Posterior cingulate gyrus (tissue), 11 donors: ENCODE measurements at regions not wholly inside any gene's neighbourhood (a gene's known extent, or its start where the extent isn't known, plus 50 kb on each side); places are given as distances from the start of the nearest gene placed in this dataset.

ENCODE experiments used
- DNase-seq, 10 donors: peaks; one replicate each; pipeline versions ENCODE4 v3.0.0 to v3.0.0-alpha.2; 2020 to 2021; ENCODE audit warnings: mixed read lengths in 3 of 10
- intact Hi-C: fragments of 100-400 bp; cut with DNase I; formaldehyde crosslinking; loops from one replicate; pipeline ENCODE4 v1.15.1; 2023

GRCh38 chr4:85243857-85244256 lies 231.1 kb upstream of the ARHGAP24 start:
- intact Hi-C loops, result no loop called here
- DNase-seq, result no peak

GRCh38 chr4:85244638-85245037 lies 230.3 kb upstream of the ARHGAP24 start:
- no peak for DNase-seq
- intact Hi-C loops, result no loop called here

- DNase-seq, result peak in 2 of 10 donors; percentile 69 to 83
- intact Hi-C loops, result no loop called here
These were observed 228.9 kb upstream of the ARHGAP24 start for GRCh38 chr4:85246055-85246454.

- no peak for DNase-seq
- intact Hi-C loops, result no loop called here
These were observed 224.1 kb upstream of the ARHGAP24 start for GRCh38 chr4:85250852-85251251.

GRCh38 chr4:85257817-85258370 lies 217.1 kb upstream of the ARHGAP24 start:
- intact Hi-C loops, result no loop called here
- DNase-seq, result no peak

- intact Hi-C loops, result no loop called here
- no peak for DNase-seq
These were observed 214.9 kb upstream of the ARHGAP24 start for GRCh38 chr4:85260064-85260463.

- DNase-seq, result no peak
- intact Hi-C loops, result no loop called here
These were observed 209.7 kb upstream of the ARHGAP24 start for GRCh38 chr4:85265234-85265633.

- DNase-seq, result peak in 2 of 10 donors; percentile 27 to 32
- intact Hi-C loops, result no loop called here
These were observed 206.8 kb upstream of the ARHGAP24 start for GRCh38 chr4:85268188-85268587.

- intact Hi-C loops, result no loop called here
- no peak for DNase-seq
These were observed 206.0 kb upstream of the ARHGAP24 start for GRCh38 chr4:85268961-85269360.

GRCh38 chr4:85274955-85275354 lies 200.0 kb upstream of the ARHGAP24 start:
- intact Hi-C loops, result no loop called here
- DNase-seq, result no peak

GRCh38 chr4:85280963-85281362 lies 194.0 kb upstream of the ARHGAP24 start:
- no peak for DNase-seq
- intact Hi-C loops, result no loop called here

GRCh38 chr4:85291226-85291625 lies 183.7 kb upstream of the ARHGAP24 start:
- no peak for DNase-seq

GRCh38 chr4:85298037-85298436 lies 176.9 kb upstream of the ARHGAP24 start:
- intact Hi-C loops, result no loop called here
- no peak for DNase-seq

More at GRCh38 chr4:85291226-85291625, 183.7 kb upstream of the ARHGAP24 start:
- intact Hi-C loops, result no loop called here

GRCh38 chr4:85302193-85302736 lies 172.7 kb upstream of the ARHGAP24 start:
- intact Hi-C loops, result no loop called here
- DNase-seq, result peak in 1 of 10 donors; percentile 39

- DNase-seq, result no peak
These were observed 172.2 kb upstream of the ARHGAP24 start for GRCh38 chr4:85302756-85303155.

GRCh38 chr4:85318415-85318814 lies 156.5 kb upstream of the ARHGAP24 start:
- DNase-seq, result no peak
- intact Hi-C loops, result no loop called here

More at GRCh38 chr4:85302756-85303155, 172.2 kb upstream of the ARHGAP24 start:
- intact Hi-C loops, result no loop called here

- intact Hi-C loops, result no loop called here
These were observed 116.1 kb upstream of the ARHGAP24 start for GRCh38 chr4:85358831-85359230.

GRCh38 chr4:85362550-85362949 lies 112.4 kb upstream of the ARHGAP24 start:
- intact Hi-C loops, result no loop called here
- DNase-seq, result no peak

More at GRCh38 chr4:85358831-85359230, 116.1 kb upstream of the ARHGAP24 start:
- no peak for DNase-seq

GRCh38 chr4:85367815-85368214 lies 107.1 kb upstream of the ARHGAP24 start:
- no peak for DNase-seq
- intact Hi-C loops, result no loop called here

GRCh38 chr4:85368240-85368639 lies 106.7 kb upstream of the ARHGAP24 start:
- intact Hi-C loops, result no loop called here
- no peak for DNase-seq

GRCh38 chr4:85368932-85369331 lies 106.0 kb upstream of the ARHGAP24 start:
- no peak for DNase-seq
- intact Hi-C loops, result no loop called here

- intact Hi-C loops, result loop anchor here (2.0 to 10.0 kb wide), 2 partner anchors 285 to 375 kb away; no protein-coding TSS in a partner anchor
- DNase-seq, result no peak
These were observed 105.1 kb upstream of the ARHGAP24 start for GRCh38 chr4:85369703-85370380.
